ENCODE measurements at regions not wholly inside any gene's neighbourhood (a gene's known extent, or its start where the extent isn't known, plus 50 kb on each side); places are given as distances from the start of the nearest gene placed in this dataset.

- DNase-seq (ENCODE audit: low read depth, low spot score) (no peak), FAIRE-seq (no peak)
- no peaks in the 10 kb centered on the region for H4K20me1 ChIP-seq (ENCODE audit: control insufficient read depth, extremely low read depth, insufficient read depth, low read length)
- H2AFZ ChIP-seq (ENCODE audit: control insufficient read depth, low read length) = no peak overlapping the region
- no peak for TF ChIP-seq EZH2 (IDR thresholded peaks at IDR 0.05; ENCODE audit: low read length)
- TF ChIP-seq, protein P1, sequence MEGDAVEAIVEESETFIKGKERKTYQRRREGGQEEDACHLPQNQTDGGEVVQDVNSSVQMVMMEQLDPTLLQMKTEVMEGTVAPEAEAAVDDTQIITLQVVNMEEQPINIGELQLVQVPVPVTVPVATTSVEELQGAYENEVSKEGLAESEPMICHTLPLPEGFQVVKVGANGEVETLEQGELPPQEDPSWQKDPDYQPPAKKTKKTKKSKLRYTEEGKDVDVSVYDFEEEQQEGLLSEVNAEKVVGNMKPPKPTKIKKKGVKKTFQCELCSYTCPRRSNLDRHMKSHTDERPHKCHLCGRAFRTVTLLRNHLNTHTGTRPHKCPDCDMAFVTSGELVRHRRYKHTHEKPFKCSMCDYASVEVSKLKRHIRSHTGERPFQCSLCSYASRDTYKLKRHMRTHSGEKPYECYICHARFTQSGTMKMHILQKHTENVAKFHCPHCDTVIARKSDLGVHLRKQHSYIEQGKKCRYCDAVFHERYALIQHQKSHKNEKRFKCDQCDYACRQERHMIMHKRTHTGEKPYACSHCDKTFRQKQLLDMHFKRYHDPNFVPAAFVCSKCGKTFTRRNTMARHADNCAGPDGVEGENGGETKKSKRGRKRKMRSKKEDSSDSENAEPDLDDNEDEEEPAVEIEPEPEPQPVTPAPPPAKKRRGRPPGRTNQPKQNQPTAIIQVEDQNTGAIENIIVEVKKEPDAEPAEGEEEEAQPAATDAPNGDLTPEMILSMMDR (optimal IDR thresholded peaks at IDR 0.05 in 1 of 3, IDR thresholded peaks at IDR 0.05 in 1 of 3, conservative IDR thresholded peaks at IDR 0.05 in 1 of 3; ENCODE audit: extremely low read depth in 1 of 3, insufficient read depth in 2 of 3, low read length in 3 of 3) = no peak
- H3K27me3 ChIP-seq (ENCODE audit: control insufficient read depth, extremely low read depth, insufficient read depth, low read length) = no peaks in the 10 kb centered on the region
- H3K27ac ChIP-seq (ENCODE audit: control insufficient read depth, insufficient read depth, low read length) = no peak overlapping the region
- H3K4me3 ChIP-seq (ENCODE audit: control insufficient read depth in 2 of 3, extremely low read depth in 1 of 3, insufficient read depth in 2 of 3, low read depth in 1 of 3, low read length in 3 of 3) = no peak overlapping the region
- no peak overlapping the region for H3K4me2 ChIP-seq (ENCODE audit: control insufficient read depth, extremely low read depth, insufficient read depth, low read depth, low read length)
- dilution Hi-C loops (cut with MboI; ENCODE audit: extremely low pct_ligation_motif_present, low sequenced_read_pairs) = no loop called here
- H3K79me2 ChIP-seq (ENCODE audit: control insufficient read depth, insufficient read depth, low read length) = no peaks in the 10 kb centered on the region
- H3K9me3 ChIP-seq (ENCODE audit: control insufficient read depth, low read depth, low read length) = no peaks in the 10 kb centered on the region
- H3K9ac ChIP-seq (ENCODE audit: control insufficient read depth, extremely low read depth, insufficient read depth, low read length) = no peak overlapping the region
- H3K4me1 ChIP-seq (ENCODE audit: control insufficient read depth, extremely low read depth, insufficient read depth, low read length) = no peaks in the 10 kb centered on the region
- H3K36me3 ChIP-seq (ENCODE audit: control insufficient read depth in 2 of 2, extremely low read depth in 1 of 2, insufficient read depth in 2 of 2, low read length in 2 of 2) = no peaks in the 10 kb centered on the region
- no peaks in the 10 kb centered on the region for H3K9me1 ChIP-seq (ENCODE audit: control insufficient read depth, extremely low read depth, insufficient read depth, low read length)
Measured at GRCh38 chr13:86298725-86299124, 499.5 kb upstream of the SLITRK6 start.

- dilution Hi-C loops (cut with MboI; ENCODE audit: extremely low pct_ligation_motif_present, low sequenced_read_pairs) = no loop called here
- Histone ChIP-seq H4K20me1 (ENCODE audit: control insufficient read depth, extremely low read depth, insufficient read depth, low read length) (no peaks in the 10 kb centered on the region), H3K27ac (ENCODE audit: control insufficient read depth, insufficient read depth, low read length) (no peak overlapping the region), H3K9me1 (ENCODE audit: control insufficient read depth, extremely low read depth, insufficient read depth, low read length) (no peaks in the 10 kb centered on the region), H3K4me1 (ENCODE audit: control insufficient read depth, extremely low read depth, insufficient read depth, low read length) (no peaks in the 10 kb centered on the region), H3K79me2 (ENCODE audit: control insufficient read depth, insufficient read depth, low read length) (no peaks in the 10 kb centered on the region), H3K9ac (ENCODE audit: control insufficient read depth, extremely low read depth, insufficient read depth, low read length) (no peak overlapping the region), H3K4me2 (ENCODE audit: control insufficient read depth, extremely low read depth, insufficient read depth, low read depth, low read length) (no peak overlapping the region), H2AFZ (ENCODE audit: control insufficient read depth, low read length) (no peak overlapping the region), H3K27me3 (ENCODE audit: control insufficient read depth, extremely low read depth, insufficient read depth, low read length) (no peaks in the 10 kb centered on the region), H3K4me3 (ENCODE audit: control insufficient read depth in 2 of 3, extremely low read depth in 1 of 3, insufficient read depth in 2 of 3, low read depth in 1 of 3, low read length in 3 of 3) (no peak overlapping the region), H3K9me3 (ENCODE audit: control insufficient read depth, low read depth, low read length) (no peaks in the 10 kb centered on the region), H3K36me3 (ENCODE audit: control insufficient read depth in 2 of 2, extremely low read depth in 1 of 2, insufficient read depth in 2 of 2, low read length in 2 of 2) (no peaks in the 10 kb centered on the region)
- DNase-seq (ENCODE audit: low read depth, low spot score) (no peak), FAIRE-seq (no peak)
- TF ChIP-seq, protein P1 (optimal IDR thresholded peaks at IDR 0.05 in 1 of 3, IDR thresholded peaks at IDR 0.05 in 1 of 3, conservative IDR thresholded peaks at IDR 0.05 in 1 of 3; ENCODE audit: extremely low read depth in 1 of 3, insufficient read depth in 2 of 3, low read length in 3 of 3) = no peak
- TF ChIP-seq EZH2 (IDR thresholded peaks at IDR 0.05; ENCODE audit: low read length) = no peak
Measured at GRCh38 chr13:86299128-86299527, 499.9 kb upstream of the SLITRK6 start.
